ENCODE measurements at regions not wholly inside any gene's neighbourhood (a gene's known extent, or its start where the extent isn't known, plus 50 kb on each side); places are given as distances from the start of the nearest gene placed in this dataset.

DNA sequence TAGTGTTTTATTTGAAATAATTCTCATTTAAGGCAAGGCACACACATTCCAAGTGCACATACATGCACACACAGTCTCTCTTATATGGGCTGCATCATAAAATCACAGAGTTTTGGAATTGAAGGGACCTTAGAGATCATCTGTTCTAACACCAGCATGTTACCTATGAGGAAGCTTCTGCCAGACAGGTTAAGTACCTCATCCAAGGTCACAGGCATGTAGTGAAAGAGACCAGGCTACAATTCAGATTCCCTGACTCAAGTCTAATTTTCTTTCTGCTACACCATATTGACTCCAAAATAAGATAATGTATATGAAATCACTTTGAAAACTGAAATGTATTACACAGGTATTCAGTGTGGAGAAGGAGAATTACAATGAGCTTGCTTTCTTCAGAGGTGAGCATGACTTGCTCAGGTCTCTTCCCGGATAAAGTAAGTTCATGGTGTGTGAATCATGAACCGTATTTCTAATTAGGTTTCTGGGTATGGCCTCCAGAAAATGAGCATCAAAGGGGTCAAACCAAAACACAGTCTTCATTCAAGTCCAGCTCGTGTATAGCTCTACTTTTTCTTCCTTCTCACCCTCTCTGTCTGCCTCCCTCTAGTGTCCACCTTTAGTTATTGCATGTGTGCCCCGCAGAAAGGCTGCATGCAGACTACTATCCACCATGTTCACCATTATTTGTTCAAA lies 411.9 kb downstream of the FUT8 start:
- DNase-seq: peak; percentile 77 to 84
- TF ChIP-seq POLR2A (IDR thresholded peaks at IDR 0.05; ENCODE audit: low read length) (no peak), GATA1 (IDR thresholded peaks at IDR 0.05; ENCODE audit: low read depth, low read length) (no peak)

DNA sequence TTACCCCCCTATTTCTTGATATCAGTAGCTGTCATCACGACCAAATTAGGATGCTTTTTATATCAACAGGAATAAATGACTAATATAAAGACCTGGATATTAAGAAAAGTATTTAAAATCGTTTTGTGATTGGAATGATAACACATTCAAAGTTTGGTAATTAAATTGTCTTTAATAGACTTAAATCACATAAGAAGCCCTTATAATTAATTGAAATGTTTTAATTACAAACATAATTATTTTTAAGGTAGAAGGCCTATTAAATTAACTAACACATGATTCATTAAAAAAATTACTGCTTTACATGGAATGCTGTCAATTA lies 412.4 kb downstream of the FUT8 start:
- no peak for TF ChIP-seq POLR2A (IDR thresholded peaks at IDR 0.05; ENCODE audit: low read length)
- TF ChIP-seq GATA1 (IDR thresholded peaks at IDR 0.05; ENCODE audit: low read depth, low read length): no peak
- DNase-seq: no peak

DNA sequence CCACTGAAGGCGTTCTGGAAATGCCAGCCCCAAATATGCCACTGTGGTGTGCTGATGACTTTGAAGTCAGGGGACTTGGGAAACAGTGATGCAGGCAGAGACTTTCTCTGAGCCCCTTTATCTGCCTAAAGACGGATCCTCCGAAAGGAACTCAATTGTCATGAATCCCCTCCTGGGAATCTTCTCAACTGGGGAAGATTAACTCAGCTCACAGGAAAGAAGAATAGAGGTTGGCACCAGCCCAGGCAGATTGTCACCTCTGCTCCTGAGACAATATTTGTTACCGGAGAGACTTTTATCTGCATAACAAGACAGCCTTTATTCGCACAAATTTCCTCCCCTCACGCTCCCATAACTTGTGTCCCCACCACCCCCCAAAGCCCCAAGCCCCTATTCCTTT lies 414.4 kb downstream of the FUT8 start:
- TF ChIP-seq POLR2A (IDR thresholded peaks at IDR 0.05; ENCODE audit: low read length) (no peak), GATA1 (IDR thresholded peaks at IDR 0.05; ENCODE audit: low read depth, low read length) (no peak)
- no peak for DNase-seq

DNA sequence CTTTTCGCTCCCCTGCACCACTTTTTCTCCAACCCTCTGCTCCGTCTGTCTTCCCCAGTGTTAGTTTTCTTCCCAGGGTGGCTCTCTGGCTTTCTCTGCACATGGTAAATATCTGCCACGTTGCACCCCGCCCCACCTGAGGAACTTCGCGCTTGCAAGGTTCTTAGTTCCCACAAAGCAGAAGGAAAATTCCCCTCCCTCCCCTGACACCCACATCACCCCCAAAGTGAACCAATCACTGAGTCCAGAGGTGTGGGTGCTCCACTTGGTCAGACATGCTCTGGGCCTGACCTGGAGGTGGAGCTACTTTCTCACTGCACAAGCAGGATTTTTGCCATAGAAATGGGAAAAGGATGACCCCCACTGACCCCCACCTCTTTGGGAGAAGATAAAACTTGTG lies 415.0 kb downstream of the FUT8 start:
- no peak for TF ChIP-seq GATA1 (IDR thresholded peaks at IDR 0.05; ENCODE audit: low read depth, low read length)
- TF ChIP-seq POLR2A (IDR thresholded peaks at IDR 0.05; ENCODE audit: low read length): no peak
- no peak for DNase-seq

DNA sequence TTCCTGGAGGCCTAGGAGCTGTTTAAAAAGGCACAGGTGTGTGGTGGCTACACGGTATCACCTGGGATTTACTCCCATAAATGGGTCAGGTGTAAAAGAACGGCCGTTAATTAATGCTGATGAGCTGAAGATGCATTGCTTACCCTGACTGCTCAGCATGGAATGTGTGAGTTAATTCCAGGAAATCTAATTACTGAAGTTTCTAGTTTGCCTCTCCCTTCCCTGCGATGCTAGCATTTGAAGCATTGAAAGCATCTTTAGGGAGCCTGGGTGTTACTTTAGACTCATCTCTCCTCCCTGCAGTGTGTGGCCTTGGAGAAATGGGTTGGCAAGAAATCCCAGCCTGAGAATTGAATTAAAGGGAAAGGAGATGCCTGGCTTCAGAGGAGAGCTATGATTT lies 415.9 kb downstream of the FUT8 start:
- TF ChIP-seq GATA1 (IDR thresholded peaks at IDR 0.05; ENCODE audit: low read depth, low read length) (no peak), POLR2A (IDR thresholded peaks at IDR 0.05; ENCODE audit: low read length) (no peak)

DNA sequence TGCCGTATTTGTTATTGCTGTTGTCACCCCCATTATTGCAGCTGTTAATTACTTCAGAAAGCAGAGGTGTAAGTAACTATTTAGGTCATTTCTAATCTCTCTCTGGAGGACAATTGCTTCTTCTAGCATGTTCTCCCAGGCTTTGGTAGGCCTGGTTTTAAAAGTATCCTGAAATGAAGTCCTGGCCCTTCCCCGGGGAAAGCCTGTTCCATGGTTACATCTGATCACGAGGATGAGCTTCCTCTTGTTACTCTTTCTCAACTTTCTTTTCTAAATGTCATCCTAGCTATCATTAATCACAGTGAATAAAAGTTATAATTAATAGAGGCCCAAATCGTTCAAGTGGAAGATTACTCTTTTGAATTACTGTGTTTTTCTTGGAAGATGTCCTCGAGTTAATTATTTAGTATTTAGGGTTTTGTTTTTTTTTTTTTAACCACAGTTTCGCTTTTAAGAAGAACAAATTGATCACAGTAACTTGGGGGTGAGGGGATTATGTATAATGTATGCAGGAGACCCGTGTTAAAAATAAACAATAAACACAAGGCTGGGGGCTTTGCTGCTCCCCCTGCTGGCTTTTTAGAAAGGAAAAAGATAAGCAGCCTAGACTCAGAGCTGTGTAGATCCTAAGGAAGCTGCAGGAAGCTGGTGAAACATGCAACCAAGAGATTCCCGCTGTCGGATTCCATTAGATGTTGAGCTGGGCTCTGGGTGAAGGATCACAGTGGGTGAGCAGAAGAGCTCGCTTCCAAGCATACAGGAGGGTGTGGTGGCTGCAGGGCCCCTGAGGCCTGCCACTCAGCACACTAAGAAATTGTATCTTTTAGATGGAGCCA lies 420.1 kb downstream of the FUT8 start:
- no peak for TF ChIP-seq POLR2A (IDR thresholded peaks at IDR 0.05; ENCODE audit: low read length)
- DNase-seq: no peak

More for the DNA sequence above, 415.9 kb downstream of the FUT8 start:
- DNase-seq: no peak

DNA sequence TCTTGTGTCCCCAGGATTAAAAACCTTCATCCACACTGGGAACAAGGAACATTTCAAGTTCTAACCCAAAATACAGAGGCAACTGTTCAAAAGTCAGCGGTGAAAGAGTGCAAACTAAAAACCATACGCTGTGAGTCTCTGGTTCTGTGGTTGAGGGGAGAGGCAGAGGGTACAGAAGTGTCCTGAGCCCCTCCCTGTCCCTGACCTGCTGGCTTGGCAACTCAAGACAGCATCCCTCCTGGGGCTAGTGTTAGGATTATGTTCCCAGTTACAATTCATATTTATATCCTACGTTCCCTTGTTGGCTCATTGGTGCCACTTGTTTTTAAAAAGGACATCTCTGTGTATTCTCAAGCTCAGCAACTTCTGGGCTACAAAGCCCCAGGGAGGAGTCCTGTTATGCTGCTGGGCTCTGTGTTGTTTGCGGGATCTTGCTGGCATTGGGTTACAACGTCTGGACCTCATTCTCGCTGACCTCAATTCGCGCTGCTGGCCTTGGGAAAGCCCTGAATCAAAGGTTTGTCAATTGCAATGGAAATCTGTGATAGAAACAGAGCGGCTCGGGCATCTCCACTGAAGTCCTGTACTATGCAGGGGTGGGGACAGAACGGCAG lies 420.8 kb downstream of the FUT8 start:
- DNase-seq: no peak
- TF ChIP-seq POLR2A (IDR thresholded peaks at IDR 0.05; ENCODE audit: low read length): no peak
- no peak for TF ChIP-seq GATA1 (IDR thresholded peaks at IDR 0.05; ENCODE audit: low read depth, low read length)

DNA sequence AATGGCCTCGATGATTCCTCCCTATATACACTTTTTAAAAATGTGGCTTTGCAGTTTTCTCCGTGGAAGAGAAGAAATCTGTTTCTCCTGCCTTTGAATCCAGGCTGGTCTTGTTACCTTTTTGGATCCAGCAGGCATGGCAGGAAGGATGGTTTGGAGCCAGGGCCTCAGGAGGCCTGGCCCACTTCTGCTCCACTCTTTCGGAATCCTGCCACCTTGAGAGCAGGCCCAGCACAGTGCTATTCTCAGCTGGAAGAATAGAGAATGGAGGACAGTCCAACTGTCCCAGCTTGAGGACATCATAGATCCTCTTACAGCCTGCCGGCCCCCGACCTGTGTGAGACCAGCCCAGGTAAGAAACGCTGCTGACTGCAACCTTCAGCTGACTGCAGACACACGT lies 421.5 kb downstream of the FUT8 start:
- TF ChIP-seq POLR2A (IDR thresholded peaks at IDR 0.05; ENCODE audit: low read length) (no peak), GATA1 (IDR thresholded peaks at IDR 0.05; ENCODE audit: low read depth, low read length) (no peak)
- DNase-seq: no peak

DNA sequence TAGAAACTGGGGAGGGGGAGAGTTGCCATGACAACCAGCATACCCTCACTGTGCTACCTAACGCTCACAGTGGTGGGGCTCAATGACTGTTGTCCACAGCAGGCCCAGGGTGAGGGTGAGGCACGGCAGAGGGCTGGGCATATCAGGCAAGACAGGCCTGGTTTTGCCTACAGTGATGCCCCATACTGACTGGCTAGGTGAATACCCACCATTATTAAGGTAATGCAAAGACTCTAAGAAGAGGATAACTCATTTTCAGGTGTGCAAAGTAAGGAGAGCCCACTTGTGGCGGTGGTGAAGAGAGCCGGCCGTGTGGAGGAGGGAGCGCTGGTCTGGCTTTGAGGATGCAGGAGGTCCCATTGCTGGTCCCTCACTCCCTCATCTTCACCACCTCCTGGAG lies 422.3 kb downstream of the FUT8 start:
- no peak for DNase-seq
- TF ChIP-seq POLR2A (IDR thresholded peaks at IDR 0.05; ENCODE audit: low read length) (no peak), GATA1 (IDR thresholded peaks at IDR 0.05; ENCODE audit: low read depth, low read length) (no peak)

DNA sequence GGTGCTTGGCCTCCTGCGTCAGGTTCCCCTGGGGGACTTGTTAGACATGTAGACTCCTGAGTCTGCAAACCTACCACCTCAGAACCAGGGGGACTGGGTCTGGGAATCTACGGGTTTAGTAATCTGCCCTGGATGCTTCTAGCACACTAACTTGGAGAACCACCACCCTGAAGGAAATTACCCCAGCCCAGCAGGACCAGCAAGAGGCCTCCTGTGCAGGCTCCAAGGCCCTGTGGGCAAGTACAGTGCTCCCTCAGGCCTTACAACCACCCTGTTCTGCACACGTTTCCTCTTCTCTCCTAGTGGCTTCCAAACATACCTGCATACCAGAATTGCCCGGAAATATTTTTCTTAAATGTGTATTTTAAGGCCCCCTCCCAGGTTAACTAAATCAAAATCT lies 423.0 kb downstream of the FUT8 start:
- TF ChIP-seq GATA1 (IDR thresholded peaks at IDR 0.05; ENCODE audit: low read depth, low read length) (no peak), POLR2A (IDR thresholded peaks at IDR 0.05; ENCODE audit: low read length) (no peak)
- no peak for DNase-seq

DNA sequence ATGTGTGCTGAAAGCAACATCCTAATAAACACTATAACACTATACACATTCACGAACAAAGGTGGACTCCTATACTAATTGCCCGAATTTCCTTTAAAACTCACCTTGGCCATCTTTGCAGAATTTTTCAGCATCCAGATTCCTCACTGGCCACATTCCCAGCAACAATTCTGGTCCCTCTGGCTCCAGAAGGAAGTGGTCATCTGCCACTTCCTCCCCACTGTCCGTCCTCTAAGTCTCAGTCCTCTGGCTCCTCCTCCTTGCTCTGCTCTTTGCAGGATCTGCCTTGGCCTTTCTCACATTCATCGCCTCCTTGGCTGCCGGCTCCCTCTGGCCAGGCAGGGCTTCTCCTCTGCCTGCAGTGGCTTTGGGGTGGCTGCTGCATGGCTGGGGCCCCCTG lies 426.0 kb downstream of the FUT8 start:
- TF ChIP-seq GATA1 (IDR thresholded peaks at IDR 0.05; ENCODE audit: low read depth, low read length): no peak
- no peak for TF ChIP-seq POLR2A (IDR thresholded peaks at IDR 0.05; ENCODE audit: low read length)
- DNase-seq: no peak

DNA sequence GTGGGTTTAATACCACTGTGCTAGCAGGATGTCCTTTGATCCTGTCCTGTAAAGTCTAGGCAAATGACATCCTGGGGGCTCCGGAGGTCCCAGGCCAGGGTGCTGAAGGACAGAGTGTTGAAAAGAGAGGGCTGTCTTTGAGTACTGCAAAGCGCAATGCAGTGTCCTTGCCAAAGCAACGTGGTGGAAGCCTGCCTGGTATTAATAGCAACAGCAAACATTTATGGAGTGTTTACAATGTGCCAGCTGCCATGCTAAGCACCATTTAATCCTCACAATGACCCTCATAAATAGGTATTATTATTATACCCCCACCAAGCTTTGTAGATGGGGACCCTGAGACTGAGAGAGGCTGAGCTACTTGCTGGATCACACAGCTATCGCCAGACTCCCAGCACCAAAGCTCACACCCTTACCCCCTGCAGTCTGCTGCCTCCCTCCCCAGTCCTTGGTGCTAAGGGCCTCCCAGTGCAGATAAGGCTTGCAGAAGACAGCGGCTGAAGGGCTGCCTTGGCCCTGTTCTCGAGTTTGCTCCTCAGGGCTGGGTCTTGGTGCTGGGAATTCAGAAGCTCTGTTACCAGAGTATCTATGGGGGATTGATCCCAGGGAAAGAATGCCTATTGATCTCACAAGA lies 427.7 kb downstream of the FUT8 start:
- DNase-seq: peak in 1 of 2 experiments; percentile 13
- TF ChIP-seq GATA1 (IDR thresholded peaks at IDR 0.05; ENCODE audit: low read depth, low read length) (no peak), POLR2A (IDR thresholded peaks at IDR 0.05; ENCODE audit: low read length) (no peak)

DNA sequence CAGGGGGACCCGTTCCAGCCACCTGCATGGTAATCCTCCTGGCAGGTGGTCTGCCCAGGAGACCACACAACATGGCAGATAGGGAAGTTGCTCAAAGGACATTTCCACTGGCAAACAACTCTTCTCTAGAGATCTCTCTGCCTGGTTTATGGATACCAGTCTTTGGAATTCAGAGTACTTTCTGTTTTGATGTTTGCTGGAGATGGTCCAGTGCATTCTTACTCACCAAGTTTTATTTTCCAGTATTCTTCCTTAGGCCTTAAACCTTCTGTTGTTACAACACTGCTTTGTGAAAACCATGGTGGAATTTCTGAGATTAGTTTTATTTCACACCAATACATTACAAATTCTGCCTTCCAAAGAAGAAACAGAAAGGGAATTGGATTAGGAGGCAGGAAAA lies 428.3 kb downstream of the FUT8 start:
- TF ChIP-seq GATA1 (IDR thresholded peaks at IDR 0.05; ENCODE audit: low read depth, low read length) (no peak), POLR2A (IDR thresholded peaks at IDR 0.05; ENCODE audit: low read length) (no peak)
- DNase-seq: no peak

DNA sequence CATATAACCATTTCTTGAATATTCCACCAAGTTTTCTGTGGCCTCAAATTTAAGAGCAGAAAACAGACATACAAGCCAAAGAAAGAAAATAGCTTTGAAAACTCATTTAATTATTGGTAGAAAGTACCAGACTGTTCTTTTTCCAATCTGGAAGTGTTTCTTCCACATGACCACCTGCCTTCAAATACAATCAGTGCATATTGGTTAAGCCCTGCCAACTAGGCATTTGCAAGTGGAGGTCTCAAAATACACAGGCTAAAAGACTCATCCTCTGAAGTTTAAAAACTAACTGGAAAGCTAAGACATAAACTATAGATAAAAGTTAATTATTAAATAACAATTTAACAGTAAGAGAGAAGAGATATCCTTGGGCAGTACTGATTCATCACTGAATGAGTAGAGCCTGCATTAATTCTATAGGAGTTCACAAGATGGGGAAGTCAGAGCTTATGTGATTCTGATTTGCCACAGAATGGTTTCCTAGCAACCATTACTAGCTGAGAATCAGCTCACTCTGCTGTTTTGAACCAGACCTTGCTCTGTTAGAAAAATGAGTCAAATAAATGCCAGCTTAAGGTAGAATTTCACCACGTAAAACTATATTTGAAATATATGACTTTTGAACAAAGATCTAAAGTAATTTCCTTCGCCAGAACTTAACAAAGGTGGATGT lies 433.8 kb downstream of the FUT8 start:
- DNase-seq: no peak
- no peak for TF ChIP-seq GATA1 (IDR thresholded peaks at IDR 0.05; ENCODE audit: low read depth, low read length)

Data from erythroblast (primary cell).